Neural cell (in vitro differentiated cells): ENCODE measurements at regions not wholly inside any gene's neighbourhood (a gene's known extent, or its start where the extent isn't known, plus 50 kb on each side); places are given as distances from the start of the nearest gene placed in this dataset.

Experiments
- EP300 ChIP-seq: fragments of 450-650 bp; conservative IDR thresholded peaks from 2 replicates; pipeline ENCODE4 v1.6.1; 2014; ENCODE audit warnings: antibody characterized with exemption, mild to moderate bottlenecking, moderate library complexity; ENCODE audit not compliant: poor library complexity, severe bottlenecking
- EZH2 ChIP-seq: fragments of 200-600, 300-800 bp; shearing (Covaris generic), sonication (generic); IDR thresholded peaks from 2 replicates; pipeline ENCODE4 v1.6.1; 2014; ENCODE audit warnings: antibody characterized with exemption, low read length, borderline replicate concordance, mild to moderate bottlenecking; ENCODE audit not compliant: insufficient read depth, poor library complexity, severe bottlenecking
- TAF1 ChIP-seq: IDR thresholded peaks from 2 replicates; pipeline ENCODE4 v1.6.1; 2012; ENCODE audit warnings: low read depth

GRCh38 chr20:53722515-53723036 is 128.9 kb upstream of the ZNF217 start:
- no peak for TF ChIP-seq EZH2
- TF ChIP-seq TAF1, result no peak
- no peak for TF ChIP-seq EP300
